SK-N-SH (cell line): ENCODE measurements at regions not wholly inside any gene's neighbourhood (a gene's known extent, or its start where the extent isn't known, plus 50 kb on each side); places are given as distances from the start of the nearest gene placed in this dataset.

Source experiments
- CTCF ChIP-seq: fragments of 200-600 bp; sonication (generic); IDR thresholded peaks from 2 replicates; pipeline ENCODE4 v1.6.1; 2017; ENCODE audit warnings: antibody characterized with exemption, mild to moderate bottlenecking, moderate library complexity
- TAF1 ChIP-seq: IDR thresholded peaks from 2 replicates; pipeline ENCODE4 v1.6.1; 2012; ENCODE audit warnings: low read depth, mild to moderate bottlenecking, low read length, moderate library complexity, borderline replicate concordance

DNA sequence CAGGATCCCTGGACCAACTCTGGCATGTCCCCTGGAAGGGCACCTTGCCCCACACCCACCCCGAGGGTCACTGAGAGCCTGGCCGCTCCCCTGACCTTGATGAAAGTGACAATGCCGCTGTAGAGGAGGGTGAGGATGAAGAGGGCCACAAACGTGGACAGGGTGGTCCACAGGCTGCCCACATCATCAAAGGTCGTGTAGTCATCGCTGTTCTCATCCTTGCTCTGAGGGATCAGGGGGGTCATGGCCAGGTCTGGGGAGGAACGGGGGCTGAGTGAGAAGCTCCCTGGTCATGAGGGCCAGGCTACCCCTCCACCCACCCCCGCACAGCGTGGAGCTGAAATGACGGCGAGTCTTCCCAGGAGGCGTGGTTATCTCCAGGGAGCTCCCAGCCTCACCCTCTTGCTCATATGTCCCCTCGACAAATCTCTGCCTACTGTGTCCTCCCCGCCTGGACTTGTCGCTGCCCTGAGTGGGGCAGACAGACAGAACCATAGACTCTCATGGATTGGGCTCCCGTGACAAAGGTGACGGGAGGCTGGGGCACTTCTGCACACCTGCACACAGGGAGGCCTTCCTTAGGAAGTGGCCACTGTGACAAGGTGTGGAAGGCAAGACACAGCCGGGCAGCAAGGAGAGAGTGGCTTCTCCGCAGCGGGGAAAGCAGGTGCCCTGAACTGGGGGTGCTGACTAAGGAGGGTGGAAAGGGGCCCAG, 311.1 kb downstream of the TMEM121 start:
- TF ChIP-seq CTCF (no peak), TAF1 (no peak)
